ENCODE measurements at regions not wholly inside any gene's neighbourhood (a gene's known extent, or its start where the extent isn't known, plus 50 kb on each side); places are given as distances from the start of the nearest gene placed in this dataset.
"Not testable (repeated sequence)": the region's sequence is repeated elsewhere in the genome, so short reads cannot be mapped to it uniquely, and the experiment has no call there.

DNA sequence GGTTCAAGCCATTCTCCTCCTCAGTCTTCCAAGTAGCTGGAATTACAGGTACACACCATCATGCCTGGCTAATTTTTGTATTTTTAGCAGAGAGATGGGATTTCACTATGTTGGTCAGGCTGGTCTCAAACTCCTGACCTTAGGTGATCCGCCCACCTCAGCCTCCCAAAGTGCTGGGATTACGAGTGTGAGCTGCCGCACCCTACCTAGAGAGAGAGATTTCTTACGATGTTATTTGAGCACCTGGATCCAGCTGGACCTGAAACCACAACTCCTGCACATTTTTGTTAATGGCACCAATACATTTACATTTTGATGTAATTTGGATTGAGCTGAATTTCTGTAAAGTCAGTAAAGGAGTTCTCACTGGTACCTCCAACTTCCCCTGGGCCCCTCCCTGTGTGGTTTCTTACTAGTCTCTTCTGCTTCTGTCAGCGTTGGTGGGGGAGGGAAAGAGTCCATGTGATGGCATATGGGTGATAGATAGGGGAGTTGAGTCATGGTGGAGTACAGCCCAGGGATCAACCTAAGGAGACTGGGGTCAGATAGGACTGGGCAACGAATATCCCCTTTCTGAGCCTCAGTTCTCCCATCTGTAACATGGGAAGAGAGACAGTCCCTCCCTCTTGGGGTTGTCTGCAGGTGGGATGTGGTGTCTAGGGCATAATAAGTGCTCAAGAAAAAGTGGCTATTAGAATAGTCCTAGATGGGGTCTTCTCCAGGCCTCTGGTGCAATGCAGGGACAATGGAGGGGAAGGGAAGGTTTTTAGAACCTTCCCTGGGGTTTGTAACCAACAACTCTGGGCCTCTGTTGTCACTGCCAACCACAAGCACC lies 83.3 kb upstream of the MED13L start:
- DNase-seq (ENCODE audit: low read depth), result no peak

DNA sequence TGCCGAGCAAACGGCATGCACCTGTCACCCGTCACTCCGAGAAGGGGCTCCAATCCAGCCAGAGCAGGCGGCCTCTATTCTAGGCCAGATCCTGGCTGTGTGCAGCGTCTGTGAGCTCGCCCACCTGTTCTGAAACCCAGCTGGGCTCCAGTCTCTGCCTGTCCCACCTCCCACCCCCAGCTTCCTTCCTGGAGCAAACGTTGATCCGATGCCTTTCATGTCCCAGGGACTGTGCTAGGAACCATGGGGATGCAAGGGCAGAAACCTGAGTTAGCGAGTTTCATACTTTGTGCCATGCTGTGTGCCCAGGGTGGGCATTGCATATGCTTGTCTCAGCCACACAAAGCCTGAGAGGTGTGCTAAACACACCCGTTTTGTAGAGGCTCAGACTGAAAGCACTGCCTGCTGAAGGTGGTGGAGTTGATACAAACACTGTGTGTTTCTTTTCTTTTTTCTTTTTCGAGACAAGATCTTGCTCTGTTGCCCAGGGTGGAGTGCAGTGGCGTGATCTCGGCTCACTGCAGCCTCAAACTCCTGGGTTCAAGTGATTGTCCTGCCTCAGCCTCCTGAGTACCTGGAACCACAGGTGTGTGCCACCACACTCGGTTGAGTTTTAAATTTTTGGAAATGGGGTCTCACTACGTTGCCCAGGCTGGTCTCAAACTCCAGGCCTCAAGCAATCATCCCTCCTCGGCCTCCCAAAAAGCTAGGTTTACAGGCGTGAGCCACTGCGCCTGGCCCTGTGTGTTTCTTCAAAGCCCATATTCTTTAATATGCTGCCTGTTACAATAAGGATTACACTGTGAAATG lies 84.1 kb upstream of the MED13L start:
- no peak for DNase-seq (ENCODE audit: low read depth)

DNA sequence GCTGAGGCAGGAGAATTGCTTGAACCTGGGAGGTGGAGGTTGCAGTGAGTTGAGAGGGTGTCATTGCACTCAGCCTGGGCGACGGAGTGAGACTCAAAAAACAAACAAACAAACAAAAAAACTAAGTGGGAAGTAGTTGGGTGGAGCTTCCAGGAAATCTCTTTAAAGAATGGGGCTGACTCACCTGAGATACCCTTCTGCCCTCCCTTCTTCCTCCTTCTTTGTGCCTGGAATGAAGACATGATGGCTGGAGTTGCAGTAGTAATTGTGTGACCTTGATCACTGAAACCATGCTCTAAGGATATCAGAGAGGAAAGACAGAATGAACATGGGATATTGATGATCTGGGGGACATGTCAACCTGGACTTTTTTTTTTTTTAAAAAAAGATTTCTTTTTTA lies 87.6 kb upstream of the MED13L start:
- no peak for DNase-seq (ENCODE audit: low read depth)

DNA sequence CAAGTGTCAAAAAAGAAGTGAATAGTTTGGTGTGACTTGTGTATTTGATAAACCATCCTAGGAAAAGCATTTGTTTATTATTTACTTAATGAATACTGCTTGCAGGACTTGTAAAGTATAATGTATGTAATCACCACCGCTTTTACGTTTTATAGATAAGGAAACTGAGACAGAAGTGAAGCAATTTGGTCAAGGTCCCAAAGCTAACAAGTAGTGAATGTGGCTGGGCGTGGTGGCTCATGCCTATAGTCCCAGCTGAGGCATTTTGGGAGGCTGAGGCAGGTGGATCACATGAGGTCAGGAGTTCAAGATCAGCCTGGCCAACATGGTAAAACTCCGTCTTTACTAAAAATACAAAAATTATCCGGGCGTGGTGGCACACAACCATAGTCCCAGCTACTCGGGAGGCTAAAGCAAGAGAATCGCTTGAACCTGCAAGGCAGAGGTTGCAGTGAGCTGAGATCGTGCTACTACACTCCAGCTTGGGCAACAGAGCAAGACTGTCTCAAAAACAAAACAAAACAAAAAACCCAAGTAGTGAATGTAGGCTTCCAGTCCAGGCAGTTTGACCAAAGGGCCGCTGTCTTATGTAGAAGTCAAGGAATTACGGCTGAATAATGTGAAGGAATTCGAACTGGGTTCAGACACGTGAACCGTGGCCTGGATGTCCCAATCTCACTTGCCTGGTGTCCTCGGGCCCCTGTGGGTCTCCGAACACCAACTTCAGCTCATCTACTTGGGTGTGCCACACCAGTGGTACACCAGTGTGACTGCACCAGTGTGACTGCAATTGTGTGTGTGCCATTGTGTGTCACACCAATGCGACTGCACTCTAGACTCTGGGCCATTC lies 88.3 kb upstream of the MED13L start:
- no peak for DNase-seq (ENCODE audit: low read depth)

DNA sequence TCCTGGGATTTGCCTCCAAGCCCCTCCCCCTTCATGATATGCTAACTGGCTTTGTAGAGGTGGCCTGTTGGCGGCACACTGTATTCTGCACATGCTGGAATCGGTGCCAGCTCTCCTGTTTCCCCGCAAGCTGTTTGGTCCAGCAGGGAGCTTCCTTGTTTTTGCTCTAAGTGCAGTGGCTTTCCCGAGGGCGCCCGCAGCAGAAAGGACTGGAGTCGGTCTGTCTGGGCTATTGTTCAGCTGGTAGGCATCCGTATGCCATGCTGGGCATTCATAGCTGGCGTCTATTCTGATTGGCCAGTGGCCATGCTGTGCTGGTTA lies 88.9 kb upstream of the MED13L start:
- DNase-seq (ENCODE audit: low read depth), result no peak

DNA sequence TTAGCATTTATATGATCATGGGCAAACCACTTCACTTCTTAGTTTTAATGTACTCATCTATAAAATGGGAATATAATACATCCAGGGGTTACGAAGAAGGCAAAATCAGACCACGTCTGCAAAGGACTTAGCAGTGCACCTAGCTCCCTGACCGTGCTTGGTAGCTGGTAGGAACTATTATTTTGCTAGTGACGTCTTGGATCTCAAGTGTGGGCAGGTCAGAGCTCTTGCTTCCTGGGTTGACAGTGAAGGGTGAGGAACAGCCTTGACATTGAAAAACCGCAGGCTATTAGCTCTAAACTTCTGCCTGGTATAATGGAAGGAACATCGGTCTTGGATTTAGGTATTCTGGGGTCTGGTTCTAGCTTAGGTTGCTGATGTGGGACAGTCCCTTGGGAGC lies 89.3 kb upstream of the MED13L start:
- DNase-seq (ENCODE audit: low read depth), result no peak

DNA sequence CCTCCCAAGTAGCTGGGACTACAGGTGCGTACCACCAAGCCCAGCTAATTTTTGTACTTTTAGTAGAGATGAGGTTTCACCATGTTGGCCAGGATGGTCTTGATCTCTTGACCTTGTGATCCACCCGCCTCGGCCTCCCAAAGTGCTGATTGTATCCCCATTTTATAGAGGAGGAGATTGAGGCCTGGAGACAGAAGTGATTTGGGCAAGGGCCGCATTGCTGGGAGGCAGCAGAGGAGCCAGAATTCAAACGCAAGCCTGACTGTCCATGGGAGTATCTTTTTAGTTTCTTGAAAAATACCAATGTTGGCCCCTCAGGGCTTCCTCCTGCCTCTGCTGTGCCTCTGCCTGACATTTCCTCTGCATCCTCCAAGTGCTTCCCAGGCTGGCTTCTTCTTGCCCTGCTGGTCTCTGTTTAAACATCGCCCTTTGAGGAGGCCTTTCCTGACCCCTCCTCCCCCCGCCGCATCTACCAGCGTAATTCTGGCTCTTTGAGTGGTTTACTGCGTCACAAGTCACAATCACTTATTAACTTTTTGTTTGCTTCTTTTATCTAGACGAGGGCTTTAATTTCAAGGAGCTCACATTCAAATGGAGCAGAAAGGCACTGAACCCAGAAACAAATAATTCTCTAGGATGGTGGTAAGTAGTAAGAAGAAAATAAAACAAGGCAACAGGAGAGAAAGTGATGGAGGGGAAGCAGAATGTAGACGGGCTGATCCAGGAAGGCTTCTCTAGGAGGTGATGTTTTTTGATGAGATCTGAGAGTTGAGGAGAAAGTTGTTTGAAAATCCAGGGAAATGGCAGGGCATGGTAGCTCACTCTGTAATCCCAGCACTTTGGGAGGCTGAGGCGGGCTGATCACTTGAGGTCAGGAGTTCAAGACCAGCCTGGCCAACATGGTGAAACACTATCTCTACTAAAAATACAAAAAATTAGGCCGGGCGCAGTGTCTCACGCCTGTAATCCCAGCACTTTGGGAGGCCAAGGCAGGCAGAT lies 91.0 kb upstream of the MED13L start:
- DNase-seq (ENCODE audit: low read depth), result no peak

DNA sequence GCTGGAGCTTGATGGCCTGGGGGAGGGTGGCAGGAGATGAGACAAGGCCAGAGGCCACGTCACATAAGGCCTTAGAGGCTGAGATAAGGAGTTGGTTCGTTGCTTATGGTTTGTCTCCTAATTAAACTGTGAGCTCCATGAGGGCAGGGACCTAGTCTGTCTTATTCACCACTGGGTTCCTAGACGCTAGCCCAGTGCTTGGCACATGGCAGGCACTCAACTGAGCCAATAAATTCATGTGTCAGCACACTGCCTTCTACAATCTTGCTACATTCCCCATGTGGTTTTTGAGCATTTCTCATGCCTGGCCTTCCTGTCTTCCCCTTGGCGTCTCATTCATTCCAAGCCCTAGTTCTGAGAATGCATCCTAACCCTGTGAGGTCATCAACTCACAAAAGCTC lies 92.5 kb upstream of the MED13L start:
- DNase-seq (ENCODE audit: low read depth), result peak; percentile 46

DNA sequence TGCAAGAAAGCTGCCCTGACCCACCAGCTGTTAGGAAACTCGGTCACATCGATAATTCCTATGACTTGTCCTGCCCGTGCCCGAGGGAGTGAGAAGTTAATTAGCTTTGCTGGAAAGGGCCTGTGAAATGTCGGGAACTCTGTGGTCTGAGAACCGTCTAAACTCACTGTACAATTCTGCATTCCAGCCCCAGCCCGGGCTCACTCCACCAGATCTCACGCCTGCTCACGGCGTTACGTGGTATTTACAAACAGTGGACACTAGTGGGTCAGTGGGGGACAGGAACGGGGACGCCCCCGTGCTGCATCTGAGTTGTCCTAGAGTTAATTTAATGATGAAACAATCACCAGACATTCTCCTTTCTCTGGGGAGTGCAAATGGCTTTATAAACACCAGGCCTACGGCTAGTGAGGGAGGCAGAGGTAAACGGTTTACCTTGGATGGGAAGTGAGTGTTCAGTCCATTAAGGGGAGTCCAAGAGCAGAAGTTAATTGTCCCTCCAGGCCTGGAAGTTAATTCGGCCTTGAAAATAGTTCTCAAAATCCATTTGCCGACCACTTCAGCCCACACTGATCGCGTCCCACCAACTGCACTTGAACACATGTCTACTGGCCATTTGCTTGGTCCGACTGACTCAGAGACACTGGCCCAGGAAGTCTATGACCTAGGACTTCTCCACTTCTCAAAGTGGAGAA lies 93.5 kb upstream of the MED13L start:
- DNase-seq (ENCODE audit: low read depth), result no peak

DNA sequence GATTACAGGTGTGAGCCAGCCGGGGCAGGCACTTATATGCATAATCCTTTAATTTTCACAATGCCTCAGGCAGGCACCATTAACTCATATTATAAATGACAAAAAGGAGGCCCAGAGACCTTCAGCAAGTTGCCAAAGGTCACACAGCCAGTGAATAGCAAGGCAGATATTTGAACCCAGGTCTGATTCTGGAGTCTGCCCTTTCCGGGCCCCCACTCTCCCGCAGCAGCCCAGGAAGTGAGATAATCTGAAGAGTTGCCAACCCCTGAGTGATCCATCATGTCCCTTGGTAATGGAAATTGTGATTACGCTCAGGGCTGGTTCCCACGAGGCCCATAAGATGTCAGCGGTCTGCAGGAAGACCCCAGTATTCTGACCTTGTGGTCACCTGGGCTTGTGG lies 95.3 kb upstream of the MED13L start:
- no peak for DNase-seq (ENCODE audit: low read depth)

DNA sequence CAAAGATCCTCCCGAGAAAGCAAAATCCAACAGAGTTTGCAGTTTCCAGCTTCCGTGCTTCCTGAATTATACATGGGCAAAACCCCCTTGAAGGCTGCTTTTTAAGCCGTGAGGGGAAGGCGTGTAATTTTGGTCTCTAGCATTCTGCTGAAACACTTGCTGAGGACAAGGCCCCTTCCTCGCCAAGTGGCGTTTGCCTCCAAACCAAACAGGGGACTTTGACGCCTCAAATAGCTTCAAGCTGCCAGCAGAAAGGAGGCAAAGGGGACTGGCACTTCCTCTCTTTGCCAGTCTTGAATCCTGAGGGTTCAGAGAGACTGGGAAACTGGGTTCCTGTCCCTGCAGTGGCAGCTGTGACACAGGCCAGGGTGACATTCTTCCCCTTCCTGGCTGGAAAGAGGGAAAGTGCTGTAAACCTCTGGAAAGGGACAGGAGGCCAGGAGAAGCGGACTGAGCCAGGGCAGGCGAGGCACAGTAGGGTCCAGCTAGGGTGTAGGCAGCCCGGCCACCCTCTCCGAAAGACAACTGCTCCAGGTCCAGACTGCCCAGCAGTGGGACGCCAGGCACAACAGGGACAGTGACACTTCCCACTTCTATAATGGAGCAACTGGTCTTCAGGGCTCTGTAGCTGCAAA lies 96.2 kb upstream of the MED13L start:
- DNase-seq (ENCODE audit: low read depth), result no peak

DNA sequence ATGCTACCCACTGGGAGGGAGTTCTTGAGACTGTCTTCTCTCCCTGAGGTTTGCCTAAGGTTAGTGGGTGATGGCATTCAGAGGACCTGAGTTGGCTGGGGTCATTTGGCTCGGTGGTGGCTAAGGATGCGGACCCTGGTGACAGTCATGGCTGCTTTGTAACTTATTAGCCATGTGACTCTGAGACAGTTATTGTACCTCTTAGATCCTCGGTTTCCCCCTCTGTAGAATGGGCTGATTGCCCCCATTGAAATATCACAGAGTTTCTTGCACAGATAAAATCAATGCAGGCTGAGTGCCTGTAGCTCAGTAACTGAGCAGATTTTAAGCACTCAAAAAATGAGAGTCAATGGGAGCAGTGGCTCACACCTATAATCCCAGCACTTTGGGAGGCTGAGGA lies 96.7 kb upstream of the MED13L start:
- DNase-seq (ENCODE audit: low read depth), result no peak

DNA sequence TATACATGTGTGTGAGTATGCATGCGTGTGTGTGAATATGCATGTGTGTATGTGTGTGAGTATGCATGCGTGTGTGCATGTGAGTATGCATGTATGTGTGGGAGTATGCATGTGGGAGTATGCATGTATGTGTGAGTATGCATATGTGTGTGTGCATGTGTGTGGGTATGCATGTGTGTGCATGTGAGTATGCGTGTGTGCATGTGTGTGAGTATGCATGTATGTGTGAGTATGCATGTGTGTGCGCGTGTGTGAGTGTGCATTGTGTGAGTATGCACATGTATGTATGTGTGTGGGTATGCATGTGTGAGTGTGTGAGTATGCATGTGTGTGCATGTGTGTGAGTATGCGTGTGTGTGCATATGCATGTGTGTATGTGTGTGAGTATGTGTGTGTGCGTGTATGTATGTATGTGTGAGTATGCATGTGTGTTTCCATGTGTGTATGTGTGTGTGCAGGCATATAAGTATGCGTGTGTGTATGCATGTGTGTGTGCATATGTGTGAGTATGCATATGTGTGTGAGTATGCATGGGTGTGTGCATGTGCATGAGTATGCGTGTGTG lies 97.9 kb upstream of the MED13L start:
- DNase-seq (ENCODE audit: low read depth), result no peak

DNA sequence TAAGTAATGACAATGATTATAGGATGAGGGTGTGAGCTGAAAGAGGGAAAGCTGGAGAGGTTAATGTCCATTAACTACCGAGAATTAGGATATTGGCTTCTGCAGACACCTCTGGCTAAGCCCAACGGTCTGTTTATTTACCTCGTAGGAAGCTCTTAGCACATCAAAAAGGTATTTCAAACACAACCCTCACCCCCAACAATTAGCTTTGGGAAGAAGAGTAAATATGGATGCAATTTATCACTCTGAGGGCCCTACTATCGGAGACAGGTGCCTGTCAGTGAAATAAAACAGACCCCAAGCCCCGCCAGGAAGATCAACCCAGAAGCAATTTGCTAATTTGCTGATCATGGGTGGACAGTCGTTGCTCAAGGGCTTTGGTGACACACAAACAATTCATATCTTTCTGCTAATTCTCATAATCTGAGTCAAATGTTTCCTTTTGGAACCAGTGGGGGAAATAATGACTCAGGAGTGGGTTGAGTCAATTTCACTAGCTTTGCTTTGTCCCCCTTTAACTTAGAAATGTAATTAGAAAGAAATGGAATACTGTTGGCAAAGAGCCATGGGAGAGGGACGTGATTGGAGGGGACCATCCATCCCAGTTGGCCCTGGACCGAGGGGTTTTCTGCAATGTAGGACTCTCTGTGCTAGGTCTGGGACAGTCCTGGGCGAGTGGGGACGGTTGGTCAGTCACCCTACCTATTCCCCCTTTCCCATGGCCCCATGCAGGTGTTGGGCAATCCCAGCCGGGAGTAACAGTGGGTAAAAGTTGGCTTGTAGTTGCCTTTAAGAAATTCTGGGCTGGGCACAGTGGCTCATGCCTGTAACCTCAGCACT lies 99.1 kb upstream of the MED13L start:
- DNase-seq (ENCODE audit: low read depth), result peak; percentile 69

DNA sequence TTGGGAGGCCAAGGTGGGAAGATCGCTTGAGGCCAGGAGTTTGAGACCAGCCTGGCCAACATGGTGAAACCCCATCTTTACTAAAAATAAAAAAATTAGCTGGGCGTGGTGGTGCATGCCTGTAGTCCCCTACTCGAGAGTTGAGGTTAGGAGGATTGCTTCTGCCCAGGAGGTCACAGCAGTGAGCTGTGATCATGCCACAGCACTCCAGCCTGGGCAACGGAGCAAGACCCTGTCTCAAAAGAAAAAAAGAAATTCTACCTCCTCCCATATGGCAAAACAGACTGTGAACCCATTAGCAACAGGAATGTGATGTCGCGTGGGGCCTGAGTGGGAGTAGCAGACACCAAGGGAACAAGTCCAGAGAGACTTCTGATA lies 99.7 kb upstream of the MED13L start:
- DNase-seq (ENCODE audit: low read depth), result not testable (repeated sequence)

DNA sequence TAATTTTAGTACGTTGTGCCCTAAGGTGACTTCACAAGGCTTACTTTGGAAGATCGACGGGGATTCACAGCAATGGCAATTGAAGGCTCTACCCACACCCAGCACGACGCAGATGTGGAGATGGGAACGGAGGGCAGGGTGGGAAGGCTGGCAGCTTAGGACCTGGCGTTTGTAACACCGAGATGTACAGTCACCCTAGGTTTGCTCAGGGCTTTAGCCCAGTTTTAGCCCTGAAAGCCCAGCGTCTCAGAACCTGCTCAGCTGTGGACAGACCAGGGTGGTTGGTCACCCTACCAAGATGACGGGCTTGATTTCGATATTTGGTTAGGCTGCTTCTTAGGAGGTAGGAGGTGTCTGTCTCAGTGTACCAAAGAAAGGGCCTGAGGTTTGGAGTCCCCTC lies 100.5 kb upstream of the MED13L start:
- no peak for DNase-seq (ENCODE audit: low read depth)

DNA sequence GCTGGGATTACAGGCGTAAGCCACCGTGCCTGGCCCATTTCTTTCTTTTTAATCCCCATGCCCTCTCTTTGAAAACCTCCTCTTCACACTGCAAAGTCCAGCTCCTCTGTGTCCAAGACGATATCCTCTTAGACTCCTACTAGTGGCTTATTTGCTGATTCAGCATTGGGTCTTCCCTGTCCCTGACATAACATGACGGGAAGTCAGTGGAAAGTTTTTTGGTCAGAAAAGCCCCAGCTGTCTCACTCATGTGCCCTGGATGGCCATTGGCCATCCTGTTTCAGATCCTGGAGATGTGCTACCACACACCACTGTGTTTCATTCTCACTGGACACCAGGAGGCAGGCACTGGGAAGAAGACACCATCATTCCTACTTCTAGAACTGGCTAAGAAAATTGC lies 102.6 kb upstream of the MED13L start:
- DNase-seq (ENCODE audit: low read depth), result peak; percentile 30

DNA sequence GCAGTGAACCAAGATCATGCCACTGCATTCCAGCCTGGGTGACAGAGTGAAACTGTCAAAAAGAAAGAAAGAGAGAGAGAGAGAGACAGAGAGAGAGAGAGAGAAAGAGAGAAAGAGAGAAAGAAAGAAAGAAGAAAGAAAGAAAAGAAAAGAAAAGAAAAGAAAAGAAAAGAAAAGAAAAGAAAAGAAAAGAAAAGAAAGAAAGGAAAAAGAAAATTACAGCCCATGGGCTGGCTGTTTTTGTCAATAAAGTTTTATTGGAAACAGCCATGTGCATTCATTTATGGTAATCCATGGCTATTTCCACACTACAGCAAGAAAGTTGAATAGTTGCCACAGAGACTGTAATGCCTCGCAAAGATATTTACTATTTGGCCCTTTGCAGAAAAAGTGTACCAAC lies 103.2 kb upstream of the MED13L start:
- not testable (repeated sequence) for DNase-seq (ENCODE audit: low read depth)

DNA sequence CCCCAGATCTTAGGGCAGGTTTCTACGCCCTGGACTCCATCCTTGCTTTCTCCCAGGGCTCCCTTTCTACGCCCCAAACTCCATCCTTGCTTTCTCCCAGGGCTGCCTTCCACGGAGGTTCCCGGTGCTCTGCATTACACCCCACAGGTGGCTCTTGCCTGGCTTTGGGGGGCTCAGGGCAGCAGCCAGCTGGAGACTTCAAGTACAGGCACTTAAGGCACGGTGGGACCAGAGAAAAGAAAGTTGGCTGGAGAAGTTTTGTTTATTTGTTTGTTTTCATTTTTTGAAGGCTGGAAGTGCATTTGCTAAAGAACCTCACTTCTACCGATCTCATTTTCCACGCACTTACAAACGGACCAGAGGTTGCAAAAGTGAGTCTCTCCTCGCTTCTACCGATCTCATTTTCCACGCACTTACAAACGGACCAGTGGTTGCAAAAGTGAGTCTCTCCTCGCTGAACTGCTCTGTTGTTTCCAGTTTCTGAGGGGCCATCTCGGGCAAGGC lies 103.8 kb upstream of the MED13L start:
- DNase-seq (ENCODE audit: low read depth), result no peak
